ENCODE measurements at regions not wholly inside any gene's neighbourhood (a gene's known extent, or its start where the extent isn't known, plus 50 kb on each side); places are given as distances from the start of the nearest gene placed in this dataset.
"Not testable (repeated sequence)": the region's sequence is repeated elsewhere in the genome, so short reads cannot be mapped to it uniquely, and the experiment has no call there.

- H3K36me3 Mint-ChIP-seq = no peaks in the 10 kb centered on the region
- no peak overlapping the region for H3K4me3 Mint-ChIP-seq
- H3K27me3 Mint-ChIP-seq (ENCODE audit: low read depth) = peaks cover 2% of the 10 kb centered on the region
- H3K4me1 Mint-ChIP-seq = peaks cover 20% of the 10 kb centered on the region
- TF ChIP-seq CTCF (IDR thresholded peaks at IDR 0.05; ENCODE audit: unreplicated experiment) = no peak
- no peaks in the 10 kb centered on the region for H3K9me3 Mint-ChIP-seq
- H3K27ac Mint-ChIP-seq = no peak overlapping the region
- no peak for DNase-seq (ENCODE audit: low spot score in 2 of 2, unreplicated experiment in 2 of 2)
These were observed 69.7 kb upstream of the C1QTNF9B start for GRCh38 chr13:23966691-23967615.

DNA sequence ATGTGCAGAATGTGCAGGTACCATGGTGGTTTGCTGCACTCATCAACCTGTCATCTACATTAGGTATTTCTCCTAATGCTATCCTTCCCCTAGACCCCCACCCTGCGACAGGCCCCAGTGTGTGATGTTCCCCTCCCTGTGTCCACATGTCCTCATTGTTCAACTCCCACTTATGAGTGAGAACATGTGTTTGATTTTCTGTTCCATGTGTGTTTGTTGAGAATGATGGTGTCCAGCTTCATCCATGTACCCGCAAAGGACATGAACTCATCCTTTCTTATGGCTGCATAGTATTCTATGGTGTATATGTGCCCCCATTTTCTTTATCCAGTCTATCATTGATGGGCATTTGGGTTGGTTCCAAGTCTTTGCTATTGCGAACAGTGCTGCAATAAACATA lies 70.5 kb upstream of the C1QTNF9B start:
- DNase-seq (ENCODE audit: low spot score in 2 of 2, unreplicated experiment in 2 of 2); H3K36me3 Mint-ChIP-seq; H3K27ac Mint-ChIP-seq; H3K9me3 Mint-ChIP-seq; H3K4me3 Mint-ChIP-seq; H3K27me3 Mint-ChIP-seq (ENCODE audit: low read depth): not testable (repeated sequence)
- peaks cover 20% of the 10 kb centered on the region for H3K4me1 Mint-ChIP-seq

- Mint-ChIP-seq H3K9me3 (peaks cover 4% of the 10 kb centered on the region), H3K4me1 (peaks cover 20% of the 10 kb centered on the region), H3K27me3 (ENCODE audit: low read depth) (peaks cover 2% of the 10 kb centered on the region), H3K27ac (peak overlapping the region; percentile 2), H3K4me3 (no peak overlapping the region), H3K36me3 (no peaks in the 10 kb centered on the region)
- no peak for TF ChIP-seq CTCF (IDR thresholded peaks at IDR 0.05; ENCODE audit: unreplicated experiment)
- no peak for DNase-seq (ENCODE audit: low spot score in 2 of 2, unreplicated experiment in 2 of 2)
These were observed 72.3 kb upstream of the C1QTNF9B start for GRCh38 chr13:23969647-23970046.

GRCh38 chr13:23979361-23980159 lies 82.3 kb upstream of the C1QTNF9B start:
- no peak for TF ChIP-seq CTCF (IDR thresholded peaks at IDR 0.05; ENCODE audit: unreplicated experiment)

GRCh38 chr13:23980160-23980551 lies 82.9 kb upstream of the C1QTNF9B start:
- Mint-ChIP-seq H3K36me3 (no peaks in the 10 kb centered on the region), H3K4me1 (peaks cover 20% of the 10 kb centered on the region)
- DNase-seq (ENCODE audit: low spot score in 2 of 2, unreplicated experiment in 2 of 2) = peak; percentile 74 to 85

More at GRCh38 chr13:23979361-23980159, 82.3 kb upstream of the C1QTNF9B start:
- DNase-seq (ENCODE audit: low spot score in 2 of 2, unreplicated experiment in 2 of 2) = peak; percentile 29 to 62
- Mint-ChIP-seq H3K4me1 (peaks cover 14% of the 10 kb centered on the region), H3K27me3 (ENCODE audit: low read depth) (peaks cover 6% of the 10 kb centered on the region), H3K27ac (peak overlapping the region; percentile 79), H3K36me3 (no peaks in the 10 kb centered on the region), H3K9me3 (no peaks in the 10 kb centered on the region), H3K4me3 (peak overlapping the region; percentile 89)

More at GRCh38 chr13:23980160-23980551, 82.9 kb upstream of the C1QTNF9B start:
- Mint-ChIP-seq H3K27me3 (ENCODE audit: low read depth) (peaks cover 6% of the 10 kb centered on the region), H3K4me3 (peak overlapping the region; percentile 89), H3K9me3 (no peaks in the 10 kb centered on the region), H3K27ac (peak overlapping the region; percentile 79)
- TF ChIP-seq CTCF (IDR thresholded peaks at IDR 0.05; ENCODE audit: unreplicated experiment) = no peak
